HCT116 (cell line): ENCODE measurements at regions not wholly inside any gene's neighbourhood (a gene's known extent, or its start where the extent isn't known, plus 50 kb on each side); places are given as distances from the start of the nearest gene placed in this dataset.

Experiments used
- ATAC-seq: fragments of 200-7000 bp; cut with Tn5 transposase; 2 replicates; pipeline ENCODE4 v1.9.1; 2020; ENCODE audit warnings: mild to moderate bottlenecking, moderate library complexity
- BruUV-seq: library from RNA; stranded (reverse); fragments of 400-500 nt; replicated peaks from 2 replicates; lab custom pipeline; 2021; lab: Mats Ljungman, UMichigan
- CTCF ChIA-PET: fragments of 300-600 bp; sonication (Branson Sonifier 250); formaldehyde crosslinking; loops from one replicate; lab custom pipeline; 2021; ENCODE audit warnings: antibody characterized with exemption; lab: Charles Lee
- POLR2A ChIA-PET: fragments of 300-600, 350-600 bp; sonication (Branson Sonifier 250); formaldehyde crosslinking; loops from one replicate; lab custom pipeline; 2021; ENCODE audit warnings: antibody characterized with exemption; lab: Charles Lee
- RAD21 ChIA-PET, 2 experiments: fragments of 300-600 bp; sonication (Branson Sonifier 250); formaldehyde crosslinking; loops; one replicate each; lab custom pipeline; 2023; ENCODE audit warnings: low total read pairs in 2 of 2; ENCODE audit not compliant: uncharacterized antibody in 2 of 2, unreplicated experiment in 2 of 2, low non-redundant PET in 1 of 2; lab: Charles Lee
- DNase-seq: peaks from one replicate; pipeline ENCODE4 v3.0.0-alpha.2; 2010; ENCODE audit warnings: low read depth, low spot score
- H2AFZ ChIP-seq: fragments of 200-600 bp; shearing (Covaris generic), sonication (generic); 2 replicates; pipeline ENCODE4 v1.6.1; 2017; ENCODE audit warnings: low read depth, mixed run types, mixed read lengths, antibody characterized with exemption, low read length; ENCODE audit not compliant: poor library complexity, severe bottlenecking
- H3K27ac ChIP-seq: 2 replicates; pipeline ENCODE4 v1.5.1; 2012; ENCODE audit warnings: low read depth, low read length
- H3K27me3 ChIP-seq: fragments of 200-600 bp; sonication (generic); 2 replicates; pipeline ENCODE4 v1.6.1; 2016; ENCODE audit warnings: mixed run types, low read length, mixed read lengths; ENCODE audit not compliant: insufficient read depth
- H3K36me3 ChIP-seq, 2 experiments: fragments of 200-500 bp in 1 of 2; fragments of 200-600 bp in 1 of 2; sonication (Bioruptor generic) in 1 of 2; sonication (generic) in 1 of 2; 2 replicates each; pipeline versions ENCODE4 v1.5.1 to v1.6.1; 2014 to 2016; ENCODE audit warnings: low read length in 2 of 2, inconsistent platforms in 1 of 2, mixed read lengths in 1 of 2, mixed run types in 1 of 2; ENCODE audit not compliant: insufficient read depth in 2 of 2, control insufficient read depth in 1 of 2
- H3K4me1 ChIP-seq, 2 experiments: fragments of 200-600 bp in 1 of 2; sonication (generic) in 1 of 2; 2 replicates each; pipeline versions ENCODE4 v1.5.1 to v1.6.1; 2012 to 2017; ENCODE audit warnings: low read length in 2 of 2, inconsistent platforms in 1 of 2, mild to moderate bottlenecking in 1 of 2, mixed read lengths in 1 of 2, mixed run types in 1 of 2, moderate library complexity in 1 of 2; ENCODE audit not compliant: insufficient read depth in 2 of 2, control insufficient read depth in 1 of 2
- H3K4me2 ChIP-seq: fragments of 200-600 bp; sonication (generic); 2 replicates; pipeline ENCODE4 v1.6.1; 2017; ENCODE audit warnings: mixed run types, low read length, mixed read lengths
- H3K4me3 ChIP-seq, 2 experiments: fragments of 200-600 bp in 1 of 2; sonication (generic) in 1 of 2; replicated peaks in 1 of 2; 2 replicates each; pipeline ENCODE4 v1.5.1; 2011 to 2016; ENCODE audit warnings: low read length in 2 of 2, control low read depth in 1 of 2, low read depth in 1 of 2, mild to moderate bottlenecking in 1 of 2, mixed read lengths in 1 of 2, mixed run types in 1 of 2
- H3K79me2 ChIP-seq: fragments of 200-600 bp; sonication (generic); 2 replicates; pipeline ENCODE4 v1.6.1; 2017; ENCODE audit warnings: mild to moderate bottlenecking, mixed run types, low read length, moderate library complexity, mixed read lengths; ENCODE audit not compliant: insufficient read depth
- H3K9ac ChIP-seq: fragments of 200-600 bp; sonication (generic); 2 replicates; pipeline ENCODE4 v1.6.1; 2016; ENCODE audit warnings: low read length, mixed read lengths
- H3K9me2 ChIP-seq: fragments of 200-600 bp; sonication (generic), shearing (Covaris generic); 2 replicates; pipeline ENCODE4 v1.6.1; 2017; ENCODE audit warnings: mixed run types, mild to moderate bottlenecking, moderate library complexity; ENCODE audit not compliant: insufficient read depth
- H3K9me3 ChIP-seq, 2 experiments: fragments of 200-500 bp in 1 of 2; fragments of 200-600 bp in 1 of 2; sonication (Bioruptor generic) in 1 of 2; sonication (generic) in 1 of 2; 2 replicates each; pipeline ENCODE4 v1.6.1; 2014 to 2017; ENCODE audit warnings: low read length in 2 of 2, mixed read lengths in 2 of 2, inconsistent platforms in 1 of 2, low read depth in 1 of 2, mild to moderate bottlenecking in 1 of 2, mixed run types in 1 of 2, moderate library complexity in 1 of 2; ENCODE audit not compliant: control insufficient read depth in 1 of 2, insufficient read depth in 1 of 2
- H4K20me1 ChIP-seq: fragments of 200-600 bp; sonication (generic), shearing (Covaris generic); 2 replicates; pipeline ENCODE4 v1.6.1; 2017; ENCODE audit warnings: mixed run types, mild to moderate bottlenecking, moderate library complexity; ENCODE audit not compliant: insufficient read depth
- ATF3 ChIP-seq: IDR thresholded peaks from 2 replicates; pipeline ENCODE4 v1.6.1; 2012
- CEBPB ChIP-seq: IDR thresholded peaks from 2 replicates; pipeline ENCODE4 v1.6.1; 2012; ENCODE audit warnings: low read depth
- EGR1 ChIP-seq: IDR thresholded peaks from 2 replicates; pipeline ENCODE4 v1.6.1; 2012; ENCODE audit warnings: low read depth
- ELF1 ChIP-seq: IDR thresholded peaks from 2 replicates; pipeline ENCODE4 v1.6.1; 2012; ENCODE audit warnings: low read depth, borderline replicate concordance
- EZH2phosphoT487 ChIP-seq: fragments of 200-600 bp; IDR thresholded peaks from 2 replicates; pipeline ENCODE4 v1.6.1; 2018; ENCODE audit warnings: antibody characterized with exemption, borderline replicate concordance
- FOSL1 ChIP-seq: IDR thresholded peaks from 2 replicates; pipeline ENCODE4 v1.6.1; 2012; ENCODE audit warnings: low read depth
- JUND ChIP-seq: IDR thresholded peaks from 2 replicates; pipeline ENCODE4 v1.6.1; 2012
- POLR2A ChIP-seq: IDR thresholded peaks from 2 replicates; pipeline ENCODE4 v1.7.0; 2011; ENCODE audit warnings: borderline replicate concordance; ENCODE audit not compliant: insufficient read depth, insufficient read length; ENCODE audit errors: extremely low read depth
- POLR2AphosphoS5 ChIP-seq: IDR thresholded peaks from 2 replicates; pipeline ENCODE4 v1.6.1; 2011; ENCODE audit warnings: mild to moderate bottlenecking, low read depth, low read length, moderate library complexity
- SIN3A ChIP-seq: IDR thresholded peaks from 2 replicates; pipeline ENCODE4 v1.6.1; 2012; ENCODE audit warnings: low read depth
- SP1 ChIP-seq: IDR thresholded peaks from 2 replicates; pipeline ENCODE4 v1.6.1; 2012; ENCODE audit warnings: low read depth
- SRF ChIP-seq: IDR thresholded peaks from 2 replicates; pipeline ENCODE4 v1.6.1; 2012; ENCODE audit warnings: low read depth
- TCF7L2 ChIP-seq: IDR thresholded peaks from 2 replicates; pipeline ENCODE4 v1.7.0; 2011; ENCODE audit warnings: borderline replicate concordance, inconsistent platforms; ENCODE audit not compliant: insufficient read depth, insufficient read length; ENCODE audit errors: extremely low read depth
- ZFX ChIP-seq: fragments of 450-650 bp; IDR thresholded peaks from 2 replicates; pipeline ENCODE4 v1.6.1; 2017
- ZNF274 ChIP-seq: fragments of 200-500 bp; sonication (Bioruptor generic); IDR thresholded peaks from 2 replicates; pipeline ENCODE4 v1.6.1; 2014; ENCODE audit warnings: mild to moderate bottlenecking, low read depth, low read length, inconsistent platforms
- intact Hi-C: fragments of 100-400 bp; cut with micrococcal nuclease; formaldehyde crosslinking; loops from 2 replicates; pipeline ENCODE4 v1.10.0; 2022
- TF ChIP-seq, protein P1 (sequence below), 3 experiments: fragments of 200-600 bp in 1 of 3; sonication (generic) in 1 of 3; IDR thresholded peaks in 2 of 3; conservative IDR thresholded peaks in 1 of 3; 2 replicates each; pipeline ENCODE4 v1.5.1; 2012 to 2017; ENCODE audit warnings: low read depth in 2 of 3, low read length in 2 of 3, antibody characterized with exemption in 1 of 3, borderline replicate concordance in 1 of 3, control low read depth in 1 of 3, mild to moderate bottlenecking in 1 of 3, mixed read lengths in 1 of 3, mixed run types in 1 of 3, moderate library complexity in 1 of 3; ENCODE audit not compliant: insufficient read depth in 1 of 3
- TF ChIP-seq, protein P2 (sequence below): IDR thresholded peaks from 2 replicates; pipeline ENCODE4 v1.6.1; 2011; ENCODE audit warnings: mild to moderate bottlenecking, low read length, moderate library complexity; ENCODE audit not compliant: insufficient replicate concordance; ENCODE audit errors: extremely low read depth
- TF ChIP-seq, protein P3 (sequence below): IDR thresholded peaks from 2 replicates; pipeline ENCODE4 v1.6.1; 2012; ENCODE audit warnings: low read depth

GRCh38 chr5:154132718-154133307 is 57.7 kb upstream of the GALNT10 start:
- TF ChIP-seq JUND (no peak), ZNF274 (no peak), TCF7L2 (no peak), SIN3A (no peak), EGR1 (no peak), SP1 (no peak), FOSL1 (no peak), ATF3 (no peak), ELF1 (no peak), ZFX (no peak), CEBPB (no peak), EZH2phosphoT487 (no peak), POLR2AphosphoS5 (no peak), SRF (no peak), POLR2A (no peak)
- TF ChIP-seq, protein P1, sequence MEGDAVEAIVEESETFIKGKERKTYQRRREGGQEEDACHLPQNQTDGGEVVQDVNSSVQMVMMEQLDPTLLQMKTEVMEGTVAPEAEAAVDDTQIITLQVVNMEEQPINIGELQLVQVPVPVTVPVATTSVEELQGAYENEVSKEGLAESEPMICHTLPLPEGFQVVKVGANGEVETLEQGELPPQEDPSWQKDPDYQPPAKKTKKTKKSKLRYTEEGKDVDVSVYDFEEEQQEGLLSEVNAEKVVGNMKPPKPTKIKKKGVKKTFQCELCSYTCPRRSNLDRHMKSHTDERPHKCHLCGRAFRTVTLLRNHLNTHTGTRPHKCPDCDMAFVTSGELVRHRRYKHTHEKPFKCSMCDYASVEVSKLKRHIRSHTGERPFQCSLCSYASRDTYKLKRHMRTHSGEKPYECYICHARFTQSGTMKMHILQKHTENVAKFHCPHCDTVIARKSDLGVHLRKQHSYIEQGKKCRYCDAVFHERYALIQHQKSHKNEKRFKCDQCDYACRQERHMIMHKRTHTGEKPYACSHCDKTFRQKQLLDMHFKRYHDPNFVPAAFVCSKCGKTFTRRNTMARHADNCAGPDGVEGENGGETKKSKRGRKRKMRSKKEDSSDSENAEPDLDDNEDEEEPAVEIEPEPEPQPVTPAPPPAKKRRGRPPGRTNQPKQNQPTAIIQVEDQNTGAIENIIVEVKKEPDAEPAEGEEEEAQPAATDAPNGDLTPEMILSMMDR (IDR thresholded peaks at IDR 0.05 in 2 of 3, conservative IDR thresholded peaks at IDR 0.05 in 1 of 3; ENCODE audit: borderline replicate concordance in 1 of 3, insufficient read depth in 1 of 3, low read depth in 2 of 3, low read length in 2 of 3) = no peak
- TF ChIP-seq, protein P2, sequence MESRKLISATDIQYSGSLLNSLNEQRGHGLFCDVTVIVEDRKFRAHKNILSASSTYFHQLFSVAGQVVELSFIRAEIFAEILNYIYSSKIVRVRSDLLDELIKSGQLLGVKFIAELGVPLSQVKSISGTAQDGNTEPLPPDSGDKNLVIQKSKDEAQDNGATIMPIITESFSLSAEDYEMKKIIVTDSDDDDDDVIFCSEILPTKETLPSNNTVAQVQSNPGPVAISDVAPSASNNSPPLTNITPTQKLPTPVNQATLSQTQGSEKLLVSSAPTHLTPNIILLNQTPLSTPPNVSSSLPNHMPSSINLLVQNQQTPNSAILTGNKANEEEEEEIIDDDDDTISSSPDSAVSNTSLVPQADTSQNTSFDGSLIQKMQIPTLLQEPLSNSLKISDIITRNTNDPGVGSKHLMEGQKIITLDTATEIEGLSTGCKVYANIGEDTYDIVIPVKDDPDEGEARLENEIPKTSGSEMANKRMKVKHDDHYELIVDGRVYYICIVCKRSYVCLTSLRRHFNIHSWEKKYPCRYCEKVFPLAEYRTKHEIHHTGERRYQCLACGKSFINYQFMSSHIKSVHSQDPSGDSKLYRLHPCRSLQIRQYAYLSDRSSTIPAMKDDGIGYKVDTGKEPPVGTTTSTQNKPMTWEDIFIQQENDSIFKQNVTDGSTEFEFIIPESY = no peak
- TF ChIP-seq, protein P3, sequence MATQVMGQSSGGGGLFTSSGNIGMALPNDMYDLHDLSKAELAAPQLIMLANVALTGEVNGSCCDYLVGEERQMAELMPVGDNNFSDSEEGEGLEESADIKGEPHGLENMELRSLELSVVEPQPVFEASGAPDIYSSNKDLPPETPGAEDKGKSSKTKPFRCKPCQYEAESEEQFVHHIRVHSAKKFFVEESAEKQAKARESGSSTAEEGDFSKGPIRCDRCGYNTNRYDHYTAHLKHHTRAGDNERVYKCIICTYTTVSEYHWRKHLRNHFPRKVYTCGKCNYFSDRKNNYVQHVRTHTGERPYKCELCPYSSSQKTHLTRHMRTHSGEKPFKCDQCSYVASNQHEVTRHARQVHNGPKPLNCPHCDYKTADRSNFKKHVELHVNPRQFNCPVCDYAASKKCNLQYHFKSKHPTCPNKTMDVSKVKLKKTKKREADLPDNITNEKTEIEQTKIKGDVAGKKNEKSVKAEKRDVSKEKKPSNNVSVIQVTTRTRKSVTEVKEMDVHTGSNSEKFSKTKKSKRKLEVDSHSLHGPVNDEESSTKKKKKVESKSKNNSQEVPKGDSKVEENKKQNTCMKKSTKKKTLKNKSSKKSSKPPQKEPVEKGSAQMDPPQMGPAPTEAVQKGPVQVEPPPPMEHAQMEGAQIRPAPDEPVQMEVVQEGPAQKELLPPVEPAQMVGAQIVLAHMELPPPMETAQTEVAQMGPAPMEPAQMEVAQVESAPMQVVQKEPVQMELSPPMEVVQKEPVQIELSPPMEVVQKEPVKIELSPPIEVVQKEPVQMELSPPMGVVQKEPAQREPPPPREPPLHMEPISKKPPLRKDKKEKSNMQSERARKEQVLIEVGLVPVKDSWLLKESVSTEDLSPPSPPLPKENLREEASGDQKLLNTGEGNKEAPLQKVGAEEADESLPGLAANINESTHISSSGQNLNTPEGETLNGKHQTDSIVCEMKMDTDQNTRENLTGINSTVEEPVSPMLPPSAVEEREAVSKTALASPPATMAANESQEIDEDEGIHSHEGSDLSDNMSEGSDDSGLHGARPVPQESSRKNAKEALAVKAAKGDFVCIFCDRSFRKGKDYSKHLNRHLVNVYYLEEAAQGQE = no peak
- BruUV-seq = no TSS peak
- Histone ChIP-seq H3K36me3 (no peaks in the 10 kb centered on the region), H3K79me2 (no peaks in the 10 kb centered on the region), H4K20me1 (no peaks in the 10 kb centered on the region), H2AFZ (no peak overlapping the region), H3K9me3 (no peaks in the 10 kb centered on the region), H3K4me2 (no peak overlapping the region), H3K4me1 (no peaks in the 10 kb centered on the region; a peak in 2 of 4 replicates), H3K9ac (no peak overlapping the region), H3K27me3 (peaks cover 52% of the 10 kb centered on the region), H3K27ac (no peak overlapping the region), H3K9me2 (no peaks in the 10 kb centered on the region), H3K4me3 (no peak overlapping the region)
- ChIA-PET RAD21 (no interaction called here), POLR2A (no interaction called here), CTCF (no interaction called here)
- ATAC-seq (no peak), DNase-seq (no peak)
- intact Hi-C loops = no loop called here
